Suprapubic skin (tissue), 4 donors: ENCODE measurements at regions not wholly inside any gene's neighbourhood (a gene's known extent, or its start where the extent isn't known, plus 50 kb on each side); places are given as distances from the start of the nearest gene placed in this dataset.

ENCODE experiments used
- CTCF ChIP-seq, 2 donors: fragments of 200-600 bp in 1 of 2; fragments of 450-650 bp in 1 of 2; sonication (generic) in 1 of 2; IDR thresholded peaks; one replicate each; pipeline ENCODE4 v1.5.1; 2016 to 2019; ENCODE audit warnings: antibody characterized with exemption in 2 of 2, mild to moderate bottlenecking in 1 of 2, moderate library complexity in 1 of 2
- EP300 ChIP-seq: sonication (generic); formaldehyde crosslinking; IDR thresholded peaks from one replicate; pipeline ENCODE4 v1.6.1; 2017; ENCODE audit warnings: antibody characterized with exemption
- POLR2AphosphoS5 ChIP-seq, 3 donors: sonication (generic); formaldehyde crosslinking; IDR thresholded peaks; one replicate each; pipeline ENCODE4 v1.6.1; 2017; ENCODE audit warnings: antibody characterized with exemption in 3 of 3

GRCh38 chrX:69083361-69083760, 81.9 kb downstream of the PJA1 start:
- TF ChIP-seq EP300 = no peak
- TF ChIP-seq POLR2AphosphoS5 (IDR thresholded peaks at IDR 0.05) = no peak
- no peak for TF ChIP-seq CTCF (IDR thresholded peaks at IDR 0.05)
